Heart left ventricle (tissue), 16 donors: ENCODE measurements at regions not wholly inside any gene's neighbourhood (a gene's known extent, or its start where the extent isn't known, plus 50 kb on each side); places are given as distances from the start of the nearest gene placed in this dataset.

Experiments used
- ATAC-seq, 4 donors: fragments of 200-7000 bp; cut with Tn5 transposase; one replicate each; pipeline ENCODE4 v1.9.1; 2020 to 2022; ENCODE audit warnings: moderate library complexity in 4 of 4, mild to moderate bottlenecking in 3 of 4, moderate number of reproducible peaks in 1 of 4
- DNase-seq, 5 donors: peaks; one replicate each; pipeline ENCODE4 v3.0.0-alpha.2; 2020
- H3K27ac ChIP-seq, 12 donors: fragments of 200-600 bp; sonication (generic) in 4 of 12; one replicate each; pipeline versions ENCODE4 v1.5.0 to v1.8.0; 2016 to 2022; ENCODE audit warnings: mild to moderate bottlenecking in 2 of 12
- H3K27me3 ChIP-seq, 9 donors: fragments of 200-600 bp; sonication (generic) in 2 of 9; one replicate each; pipeline versions ENCODE4 v1.5.1 to v1.8.0; 2016 to 2022; ENCODE audit warnings: mild to moderate bottlenecking in 3 of 9
- H3K36me3 ChIP-seq, 9 donors: fragments of 200-600 bp; sonication (generic) in 2 of 9; one replicate each; pipeline versions ENCODE4 v1.5.0 to v1.8.0; 2018 to 2022; ENCODE audit warnings: mild to moderate bottlenecking in 2 of 9
- H3K4me1 ChIP-seq, 12 donors: fragments of 200-600 bp; sonication (generic) in 4 of 12; one replicate each; pipeline versions ENCODE4 v1.5.0 to v1.8.0; 2016 to 2022; ENCODE audit warnings: mild to moderate bottlenecking in 3 of 12
- H3K4me3 ChIP-seq, 12 donors: fragments of 200-600 bp; sonication (generic) in 4 of 12; one replicate each; pipeline versions ENCODE4 v1.5.0 to v1.8.0; 2017 to 2022; ENCODE audit warnings: mild to moderate bottlenecking in 9 of 12, moderate library complexity in 4 of 12
- H3K9me3 ChIP-seq, 12 donors: fragments of 200-600 bp; sonication (generic) in 4 of 12; one replicate each; pipeline versions ENCODE4 v1.5.0 to v1.8.0; 2016 to 2022; ENCODE audit warnings: mild to moderate bottlenecking in 1 of 12
- POLR2A ChIP-seq, 2 donors: fragments of 450-650 bp; IDR thresholded peaks; one replicate each; pipeline ENCODE4 v1.6.1; 2017; ENCODE audit warnings: antibody characterized with exemption in 2 of 2, mild to moderate bottlenecking in 2 of 2, moderate library complexity in 2 of 2
- WGBS, 4 donors: extraction: QIAGEN DNeasy Blood & Tissue Kit in 2 of 4; methylation state at CpG; one replicate each; pipeline versions ENCODE4 v1.1.5 to v1.1.7; 2013 to 2018; 5-methylcytosine and 5-hydroxymethylcytosine counted together
- intact Hi-C, 10 donors: fragments of 100-400 bp; cut with DNase I; formaldehyde crosslinking; loops; one replicate each; pipeline versions ENCODE4 v1.11.1 to v1.14.2; 2022
- TF ChIP-seq, protein P1 (sequence below), 12 donors: fragments of 200-600 bp; sonication (generic) in 4 of 12; IDR thresholded peaks; one replicate each; pipeline versions ENCODE4 v1.5.0 to v1.8.0; 2018 to 2022; ENCODE audit warnings: antibody characterized with exemption in 12 of 12, mild to moderate bottlenecking in 5 of 12
- donor health status: ischemic (EF 13 %, LVEDD 7.1; RV severe dilation, severe dysfunction).
- donor health status: healthy with polysubstance abuse.
- donor health status: DM: no; HTN: yes; CAD: no.
- donor health status: DM: no; HTN: no; CAD: no.
- donor health status: ischemic (EF 25% LVEDD 6.9; RV normal size, moderate dysfunction).
- donor health status: ischemic (EF 25% LVEDD 5.7; RV mildly dilated, moderate dysfunction).
- donor health status: healthy.
- donor health status: DM: yes; HTN: yes; CAD: no.
- donor health status: ischemic (EF 35%, LVEDD 5.7; RV mildly dilated, moderate dysfunction).
- donor health status: nonischemic (EF 11% LVEDD 7.7; RV severe dilation, severe dysfunction).
- donor health status: DM: yes; HTN: yes; CAD: no.
- donor health status: PGD.
- donor health status: ischemic (EF 29% LVEDD 5.4; RV normal size, mild dysfunction).
- donor health status: nonischemic (EF 23%, LVEDD 6.1; RV moderate dilation, normal function).

DNA sequence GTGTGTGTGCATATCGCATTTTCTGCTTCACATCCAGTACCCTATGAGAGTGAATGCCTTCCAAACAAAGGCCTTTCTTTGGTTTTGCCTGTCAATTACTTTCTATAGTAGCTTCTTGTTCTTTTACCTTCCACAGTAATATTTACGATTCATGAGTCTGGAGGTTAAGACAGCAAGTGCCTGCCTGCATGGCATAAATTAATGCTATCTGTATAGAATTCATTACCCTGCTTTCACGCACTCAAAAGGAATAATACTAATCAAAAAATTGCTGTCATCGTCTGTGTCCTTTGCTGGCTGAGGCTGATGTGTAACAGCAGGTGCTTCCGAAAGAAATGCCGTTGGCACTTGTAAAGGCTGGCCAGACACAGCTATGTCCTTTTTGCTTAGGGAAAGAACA lies 1304.4 kb upstream of the CDH6 start:
- WGBS, 4 donors: 76 to 85% (median 82%) methylated on average over 6 of the region's 6 CpGs
- intact Hi-C loops: no loop called here
- Histone ChIP-seq H3K9me3 (peaks cover 0 to 12% (median 0%) of the 10 kb centered on the region in 12 donors), H3K36me3 (no peaks in the 10 kb centered on the region), H3K4me1 (no peaks in the 10 kb centered on the region), H3K4me3 (no peak overlapping the region), H3K27ac (no peak overlapping the region), H3K27me3 (no peaks in the 10 kb centered on the region)
- DNase-seq (no peak), ATAC-seq (no peak)
- TF ChIP-seq POLR2A (IDR thresholded peaks at IDR 0.05): no peak
- TF ChIP-seq, protein P1, sequence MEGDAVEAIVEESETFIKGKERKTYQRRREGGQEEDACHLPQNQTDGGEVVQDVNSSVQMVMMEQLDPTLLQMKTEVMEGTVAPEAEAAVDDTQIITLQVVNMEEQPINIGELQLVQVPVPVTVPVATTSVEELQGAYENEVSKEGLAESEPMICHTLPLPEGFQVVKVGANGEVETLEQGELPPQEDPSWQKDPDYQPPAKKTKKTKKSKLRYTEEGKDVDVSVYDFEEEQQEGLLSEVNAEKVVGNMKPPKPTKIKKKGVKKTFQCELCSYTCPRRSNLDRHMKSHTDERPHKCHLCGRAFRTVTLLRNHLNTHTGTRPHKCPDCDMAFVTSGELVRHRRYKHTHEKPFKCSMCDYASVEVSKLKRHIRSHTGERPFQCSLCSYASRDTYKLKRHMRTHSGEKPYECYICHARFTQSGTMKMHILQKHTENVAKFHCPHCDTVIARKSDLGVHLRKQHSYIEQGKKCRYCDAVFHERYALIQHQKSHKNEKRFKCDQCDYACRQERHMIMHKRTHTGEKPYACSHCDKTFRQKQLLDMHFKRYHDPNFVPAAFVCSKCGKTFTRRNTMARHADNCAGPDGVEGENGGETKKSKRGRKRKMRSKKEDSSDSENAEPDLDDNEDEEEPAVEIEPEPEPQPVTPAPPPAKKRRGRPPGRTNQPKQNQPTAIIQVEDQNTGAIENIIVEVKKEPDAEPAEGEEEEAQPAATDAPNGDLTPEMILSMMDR (IDR thresholded peaks at IDR 0.05): no peak

DNA sequence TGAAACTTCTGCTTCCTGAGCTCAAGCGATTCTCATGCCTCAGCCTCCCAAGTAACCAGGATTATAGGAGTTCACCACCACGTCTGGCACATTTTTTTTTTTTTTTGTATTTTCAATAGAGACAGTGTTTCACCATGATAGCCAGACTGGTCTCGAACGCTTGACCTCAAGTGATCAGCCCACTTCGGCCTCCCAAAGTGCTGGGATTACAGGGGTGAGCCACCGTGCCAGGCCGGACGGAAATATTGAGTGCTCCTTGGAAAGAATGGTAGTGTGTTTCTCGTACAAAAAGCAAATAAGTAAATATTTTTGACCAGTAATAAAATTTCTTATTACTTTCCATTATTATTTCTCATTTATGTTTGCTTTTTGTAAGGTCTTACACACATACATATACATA lies 1307.9 kb upstream of the CDH6 start:
- WGBS, 4 donors: 80 to 85% (median 83%) methylated on average over 9 of the region's 9 CpGs
- DNase-seq (no peak), ATAC-seq (no peak)
- H3K4me1 ChIP-seq: no peaks in the 10 kb centered on the region
- intact Hi-C loops: no loop called here
- no peak for TF ChIP-seq POLR2A (IDR thresholded peaks at IDR 0.05)
- TF ChIP-seq, protein P1 (IDR thresholded peaks at IDR 0.05): no peak
- H3K27me3 ChIP-seq: no peaks in the 10 kb centered on the region
- H3K9me3 ChIP-seq: peaks cover 0 to 25% (median 0%) of the 10 kb centered on the region in 12 donors
- H3K36me3 ChIP-seq: no peaks in the 10 kb centered on the region
- H3K4me3 ChIP-seq: no peak overlapping the region
- H3K27ac ChIP-seq: no peak overlapping the region

- intact Hi-C loops: no loop called here
- TF ChIP-seq, protein P1 (IDR thresholded peaks at IDR 0.05): no peak
- TF ChIP-seq POLR2A (IDR thresholded peaks at IDR 0.05): no peak
- Histone ChIP-seq H3K27ac (no peak overlapping the region), H3K36me3 (no peaks in the 10 kb centered on the region), H3K4me1 (no peaks in the 10 kb centered on the region), H3K4me3 (no peak overlapping the region), H3K27me3 (no peaks in the 10 kb centered on the region), H3K9me3 (peaks cover 0 to 30% (median 1%) of the 10 kb centered on the region in 12 donors)
- ATAC-seq: no peak
- WGBS, 4 donors: 81 to 90% (median 84%) methylated on average over 8 of the region's 8 CpGs
- DNase-seq: no peak
These were observed 1311.5 kb upstream of the CDH6 start for GRCh38 chr5:29882036-29882435.

DNA sequence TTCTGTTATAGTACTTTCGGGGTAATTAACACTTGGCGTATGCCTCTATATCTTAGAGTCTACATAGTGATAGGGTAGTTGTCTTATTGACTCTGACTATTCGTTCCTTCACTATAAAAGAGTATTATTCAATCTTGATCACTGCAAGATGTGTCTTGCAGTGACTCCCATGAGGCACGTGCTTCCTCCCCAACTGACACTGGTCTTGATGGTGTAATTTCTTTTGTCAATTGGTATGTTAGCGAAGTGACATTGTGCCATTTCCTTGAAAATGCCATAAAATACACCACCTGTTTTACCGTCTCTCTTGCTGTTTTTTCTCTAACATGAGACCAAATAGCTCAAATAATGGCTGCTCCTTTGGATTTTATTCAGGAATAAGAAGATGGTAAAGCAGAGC lies 1314.1 kb upstream of the CDH6 start:
- H3K36me3 ChIP-seq: no peaks in the 10 kb centered on the region
- H3K9me3 ChIP-seq: peaks cover 0 to 28% (median 1%) of the 10 kb centered on the region in 12 donors
- intact Hi-C loops: no loop called here
- H3K27me3 ChIP-seq: no peaks in the 10 kb centered on the region
- no peak for ATAC-seq
- H3K4me1 ChIP-seq: no peaks in the 10 kb centered on the region
- no peak overlapping the region for H3K4me3 ChIP-seq
- WGBS, 4 donors: 67 to 71% (median 71%) methylated on average over 6 of the region's 6 CpGs
- TF ChIP-seq, protein P1 (IDR thresholded peaks at IDR 0.05): no peak
- TF ChIP-seq POLR2A (IDR thresholded peaks at IDR 0.05): no peak
- no peak for DNase-seq
- H3K27ac ChIP-seq: no peak overlapping the region
